H9 (cell line): ENCODE measurements at regions not wholly inside any gene's neighbourhood (a gene's known extent, or its start where the extent isn't known, plus 50 kb on each side); places are given as distances from the start of the nearest gene placed in this dataset.
"Not testable (repeated sequence)": the region's sequence is repeated elsewhere in the genome, so short reads cannot be mapped to it uniquely, and the experiment has no call there.

ENCODE experiments used
- DNase-seq: peaks from one replicate; pipeline ENCODE4 v3.0.0-alpha.2; 2017
- H2AFZ ChIP-seq: one replicate; pipeline ENCODE4 v1.6.1; 2013; ENCODE audit warnings: mild to moderate bottlenecking, low read length, control low read depth, moderate library complexity
- H2AK5ac ChIP-seq: 2 replicates; pipeline ENCODE4 v1.6.1; 2013; ENCODE audit warnings: low read length, control low read depth, mixed read lengths; ENCODE audit not compliant: insufficient read length
- H2BK120ac ChIP-seq: one replicate; pipeline ENCODE4 v1.6.1; 2013; ENCODE audit warnings: low read depth, mild to moderate bottlenecking, low read length, control low read depth, inconsistent platforms; ENCODE audit not compliant: poor library complexity, severe bottlenecking
- H2BK12ac ChIP-seq: 2 replicates; pipeline ENCODE4 v1.6.1; 2013; ENCODE audit warnings: low read length, control low read depth, mixed read lengths, low read depth; ENCODE audit not compliant: insufficient read length
- H2BK15ac ChIP-seq: 2 replicates; pipeline ENCODE4 v1.6.1; 2013; ENCODE audit warnings: low read depth, low read length, control low read depth
- H2BK20ac ChIP-seq: one replicate; pipeline ENCODE4 v1.6.1; 2013; ENCODE audit warnings: low read depth, mild to moderate bottlenecking, low read length, control low read depth, inconsistent platforms; ENCODE audit not compliant: poor library complexity, severe bottlenecking
- H2BK5ac ChIP-seq: 2 replicates; pipeline ENCODE4 v1.6.1; 2013; ENCODE audit warnings: low read length, control low read depth, mixed read lengths; ENCODE audit not compliant: insufficient read length
- H3K14ac ChIP-seq: 2 replicates; pipeline ENCODE4 v1.6.1; 2013; ENCODE audit warnings: low read length, control low read depth; ENCODE audit not compliant: insufficient read depth
- H3K18ac ChIP-seq: 2 replicates; pipeline ENCODE4 v1.6.1; 2013; ENCODE audit warnings: low read depth, mild to moderate bottlenecking, mixed read lengths, low read length, control low read depth; ENCODE audit not compliant: insufficient read length
- H3K23ac ChIP-seq: 2 replicates; pipeline ENCODE4 v1.6.1; 2013; ENCODE audit warnings: low read length, control low read depth, mixed read lengths, low read depth; ENCODE audit not compliant: insufficient read length
- H3K23me2 ChIP-seq: 2 replicates; pipeline ENCODE4 v1.6.1; 2013; ENCODE audit warnings: low read depth, mild to moderate bottlenecking, mixed read lengths, low read length, control low read depth; ENCODE audit not compliant: insufficient read length, poor library complexity, severe bottlenecking
- H3K27ac ChIP-seq: 2 replicates; pipeline ENCODE4 v1.5.1; 2013; ENCODE audit warnings: low read length, control low read depth, mixed read lengths, low read depth; ENCODE audit not compliant: insufficient read length
- H3K27me3 ChIP-seq: 2 replicates; pipeline ENCODE4 v1.6.1; 2013; ENCODE audit warnings: low read length, control low read depth, inconsistent platforms; ENCODE audit not compliant: insufficient read depth
- H3K4ac ChIP-seq: 2 replicates; pipeline ENCODE4 v1.6.1; 2013; ENCODE audit warnings: low read depth, mild to moderate bottlenecking, control low read depth, inconsistent platforms, low read length, moderate library complexity
- H3K4me1 ChIP-seq: 2 replicates; pipeline ENCODE4 v1.6.1; 2013; ENCODE audit warnings: low read length, control low read depth, inconsistent platforms; ENCODE audit not compliant: insufficient read depth
- H3K4me2 ChIP-seq: 2 replicates; pipeline ENCODE4 v1.6.1; 2013; ENCODE audit warnings: low read length, control low read depth, mixed read lengths; ENCODE audit not compliant: insufficient read length, insufficient read depth
- H3K56ac ChIP-seq: 2 replicates; pipeline ENCODE4 v1.6.1; 2013; ENCODE audit warnings: low read depth, mild to moderate bottlenecking, mixed read lengths, low read length, control low read depth; ENCODE audit not compliant: insufficient read length
- H3K79me1 ChIP-seq: 2 replicates; pipeline ENCODE4 v1.6.1; 2013; ENCODE audit warnings: low read depth, mild to moderate bottlenecking, moderate library complexity, low read length, control low read depth, inconsistent platforms; ENCODE audit not compliant: insufficient read depth, poor library complexity, severe bottlenecking
- H3K79me2 ChIP-seq: 2 replicates; pipeline ENCODE4 v1.6.1; 2013; ENCODE audit warnings: low read length, control low read depth, inconsistent platforms; ENCODE audit not compliant: insufficient read depth
- H3K9ac ChIP-seq: 2 replicates; pipeline ENCODE4 v1.6.1; 2013; ENCODE audit warnings: low read length, control low read depth, mixed read lengths; ENCODE audit not compliant: insufficient read length; ENCODE audit errors: extremely low read depth
- H3K9me3 ChIP-seq: one replicate; pipeline ENCODE4 v1.6.1; 2013; ENCODE audit warnings: low read depth, low read length, inconsistent platforms; ENCODE audit not compliant: control insufficient read depth
- H3T11ph ChIP-seq: one replicate; pipeline ENCODE4 v1.6.1; 2013; ENCODE audit warnings: mild to moderate bottlenecking, low read length, control low read depth, inconsistent platforms
- H4K20me1 ChIP-seq: one replicate; pipeline ENCODE4 v1.6.1; 2013; ENCODE audit not compliant: control insufficient read depth, insufficient read length, insufficient read depth
- H4K5ac ChIP-seq: 2 replicates; pipeline ENCODE4 v1.6.1; 2013; ENCODE audit warnings: low read depth, mild to moderate bottlenecking, mixed read lengths, low read length, control low read depth; ENCODE audit not compliant: insufficient read length
- H4K8ac ChIP-seq: replicated peaks from 2 replicates; pipeline ENCODE4 v1.6.1; 2013; ENCODE audit warnings: low read length, control low read depth, mixed read lengths, low read depth; ENCODE audit not compliant: insufficient read length
- H4K91ac ChIP-seq: 2 replicates; pipeline ENCODE4 v1.6.1; 2013; ENCODE audit warnings: low read depth, mild to moderate bottlenecking, moderate library complexity, mixed read lengths, low read length, control low read depth; ENCODE audit not compliant: insufficient read length
- H3K27ac Mint-ChIP-seq, 3 experiments: 2 replicates in 2 of 3; 3 replicates in 1 of 3; pipeline ENCODE4 v1.8.0; 2020 to 2021; ENCODE audit warnings: mixed read lengths in 3 of 3, mild to moderate bottlenecking in 1 of 3, moderate library complexity in 1 of 3
- H3K27me3 Mint-ChIP-seq: 2 replicates; pipeline ENCODE4 v1.8.0; 2021; ENCODE audit warnings: low read depth, mild to moderate bottlenecking, moderate library complexity, mixed read lengths
- H3K36me3 Mint-ChIP-seq, 3 experiments: 2 replicates in 2 of 3; 3 replicates in 1 of 3; pipeline ENCODE4 v1.8.0; 2020 to 2021; ENCODE audit warnings: low read depth in 3 of 3, mixed read lengths in 3 of 3; ENCODE audit not compliant: insufficient read depth in 1 of 3
- H3K4me1 Mint-ChIP-seq, 2 experiments: 2 replicates each; pipeline ENCODE4 v1.8.0; 2020; ENCODE audit warnings: mixed read lengths in 2 of 2
- H3K4me3 Mint-ChIP-seq, 2 experiments: 2 replicates in 1 of 2; 3 replicates in 1 of 2; pipeline ENCODE4 v1.8.0; 2020 to 2021; ENCODE audit warnings: mild to moderate bottlenecking in 2 of 2, mixed read lengths in 2 of 2, moderate library complexity in 1 of 2
- H3K9me3 Mint-ChIP-seq, 2 experiments: 2 replicates in 1 of 2; 3 replicates in 1 of 2; pipeline ENCODE4 v1.8.0; 2020; ENCODE audit warnings: mild to moderate bottlenecking in 2 of 2, mixed read lengths in 2 of 2, moderate library complexity in 1 of 2
- CTCF ChIP-seq: fragments of 200-600 bp; sonication (generic); conservative IDR thresholded peaks from 3 replicates; pipeline ENCODE4 v1.8.0; 2021; ENCODE audit warnings: antibody characterized with exemption, mild to moderate bottlenecking
- WGBS: extraction: QIAGEN DNeasy Blood & Tissue Kit; methylation state at CpG from one replicate; pipeline ENCODE4 v1.1.7; 2013; ENCODE audit warnings: missing lambda C conversion rate, low lambda C conversion rate, mixed read lengths; ENCODE audit not compliant: insufficient read length; ENCODE audit errors: extremely low coverage; 5-methylcytosine and 5-hydroxymethylcytosine counted together

GRCh38 chr7:69246758-69247157 lies 351.5 kb upstream of the AUTS2 start:
- no peak overlapping the region for H3K23ac ChIP-seq
- Mint-ChIP-seq H3K4me3 (no peak overlapping the region), H3K4me1 (peaks cover 6 to 11% of the 10 kb centered on the region in 2 experiments; a peak in 3 of 4 replicates), H3K9me3 (peaks cover 2 to 4% of the 10 kb centered on the region in 2 experiments; a peak in 1 of 5 replicates), H3K27me3 (peaks cover 100% of the 10 kb centered on the region), H3K27ac (no peak overlapping the region), H3K36me3 (no peaks in the 10 kb centered on the region)
- H2BK120ac ChIP-seq: no peak overlapping the region
- no peaks in the 10 kb centered on the region for H3K79me1 ChIP-seq
- H3K4me2 ChIP-seq: no peak overlapping the region
- no peak overlapping the region for H3K18ac ChIP-seq
- H3K56ac ChIP-seq: no peak overlapping the region
- H3K79me2 ChIP-seq: no peaks in the 10 kb centered on the region
- no peak overlapping the region for H3K14ac ChIP-seq
- H3K9ac ChIP-seq: no peak overlapping the region
- no peak overlapping the region for H2BK12ac ChIP-seq
- no peak overlapping the region for H2AK5ac ChIP-seq
- no peak overlapping the region for H2BK15ac ChIP-seq
- H2BK20ac ChIP-seq: no peak overlapping the region
- H2BK5ac ChIP-seq: no peak overlapping the region
- H4K91ac ChIP-seq: no peak overlapping the region
- H3K4ac ChIP-seq: no peak overlapping the region
- H3K27me3 ChIP-seq: no peaks in the 10 kb centered on the region; the same call in 1 of the 2 replicates
- H3K9me3 ChIP-seq: no peaks in the 10 kb centered on the region
- no peak overlapping the region for H3K27ac ChIP-seq
- H4K5ac ChIP-seq: no peak overlapping the region
- no peaks in the 10 kb centered on the region for H3K23me2 ChIP-seq
- H3T11ph ChIP-seq: no peak overlapping the region
- DNase-seq: no peak
- H4K8ac ChIP-seq: no peak overlapping the region
- WGBS: no CpG with 5 or more reads among the region's 3 CpGs
- no peak overlapping the region for H2AFZ ChIP-seq
- TF ChIP-seq CTCF: no peak
- no peaks in the 10 kb centered on the region for H3K4me1 ChIP-seq
- H4K20me1 ChIP-seq: no peaks in the 10 kb centered on the region

GRCh38 chr7:69248382-69248828 lies 349.9 kb upstream of the AUTS2 start:
- H2BK15ac ChIP-seq, H3K14ac ChIP-seq, H3K4me1 ChIP-seq, DNase-seq, H3K4ac ChIP-seq, H3K27me3 ChIP-seq, H2BK20ac ChIP-seq, H3K4me2 ChIP-seq, H3K27ac Mint-ChIP-seq, H3T11ph ChIP-seq, H3K27ac ChIP-seq, H3K18ac ChIP-seq, H3K56ac ChIP-seq, H3K4me1 Mint-ChIP-seq, H2BK12ac ChIP-seq, H3K9ac ChIP-seq, H3K9me3 Mint-ChIP-seq, H3K79me1 ChIP-seq, H4K91ac ChIP-seq, H4K20me1 ChIP-seq, H2BK120ac ChIP-seq, H4K8ac ChIP-seq, H2AFZ ChIP-seq, H4K5ac ChIP-seq, H2AK5ac ChIP-seq, H3K9me3 ChIP-seq, H3K79me2 ChIP-seq, H2BK5ac ChIP-seq, H3K23ac ChIP-seq, H3K36me3 Mint-ChIP-seq, H3K4me3 Mint-ChIP-seq, H3K23me2 ChIP-seq: not testable (repeated sequence)
- peaks cover 100% of the 10 kb centered on the region for H3K27me3 Mint-ChIP-seq
- no CpG with 5 or more reads among the region's 2 CpGs for WGBS
